NCI-H526 treated with DMSO at 0.1 percent for 48 hours (cell line): ENCODE measurements at regions not wholly inside any gene's neighbourhood (a gene's known extent, or its start where the extent isn't known, plus 50 kb on each side); places are given as distances from the start of the nearest gene placed in this dataset.

Experiments
- DNase-seq: peaks from one replicate; lab custom pipeline; 2025; lab: John Stamatoyannopoulos, UW

- DNase-seq = no peak
These were observed 194.7 kb downstream of the GALR1 start for GRCh38 chr18:77444385-77444784.

DNA sequence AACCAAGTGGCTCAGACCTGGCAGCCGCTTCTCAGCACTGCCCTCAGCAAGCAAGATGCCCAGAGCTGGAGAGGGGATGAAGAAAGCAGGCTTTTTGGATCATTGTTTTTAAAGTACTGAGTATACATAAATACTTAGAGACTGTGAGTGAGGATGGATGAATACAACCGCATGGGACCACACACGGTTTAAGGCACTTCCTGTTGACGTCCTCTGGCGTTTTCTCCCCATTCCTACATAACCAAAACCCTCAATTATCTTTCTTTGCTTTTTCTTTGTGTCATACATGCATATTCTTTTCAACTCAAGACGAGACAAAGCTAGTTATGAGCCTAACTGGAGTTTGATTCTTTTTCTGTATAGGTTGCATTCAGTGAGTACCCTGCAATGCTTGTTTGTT is 198.4 kb downstream of the GALR1 start:
- no peak for DNase-seq

DNA sequence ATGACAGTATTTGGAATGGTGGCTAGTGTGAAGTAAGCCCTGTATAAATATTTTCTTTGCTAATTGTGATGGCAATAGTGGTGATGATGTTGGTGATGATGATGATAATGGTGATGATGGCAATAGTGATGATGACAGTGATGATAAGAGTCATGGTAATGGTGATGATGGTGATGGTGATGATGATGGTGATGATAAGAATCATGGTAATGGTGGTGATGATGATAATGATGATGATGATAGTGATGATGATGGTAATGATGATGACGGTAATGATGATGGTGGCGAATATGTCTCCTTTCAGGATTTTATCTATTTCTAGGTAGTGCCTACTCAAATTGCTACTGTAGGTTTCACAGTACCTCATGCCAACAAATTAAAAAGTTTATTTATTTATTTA is 205.4 kb downstream of the GALR1 start:
- no peak for DNase-seq

- DNase-seq = no peak
These were observed 208.0 kb downstream of the GALR1 start for GRCh38 chr18:77457681-77458080.

- no peak for DNase-seq
These were observed 211.5 kb downstream of the GALR1 start for GRCh38 chr18:77461062-77461688.

DNA sequence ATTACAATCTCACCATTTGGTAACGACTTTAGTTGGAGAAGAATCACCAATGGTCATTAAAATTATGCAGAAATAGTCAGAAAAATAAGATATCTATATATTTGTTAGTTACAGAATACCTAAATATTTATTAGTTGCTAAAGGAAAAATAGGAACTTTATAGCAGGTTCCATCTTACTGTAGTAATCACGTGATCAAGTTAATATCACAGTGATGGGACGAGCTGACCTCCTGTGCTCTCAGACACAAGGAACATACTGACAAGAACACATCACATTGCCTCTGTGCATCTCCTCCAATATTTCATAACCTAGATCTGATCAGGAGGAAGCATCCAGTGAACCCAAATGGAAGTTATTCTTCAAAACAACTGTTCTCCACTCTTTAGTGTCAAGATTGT is 215.3 kb downstream of the GALR1 start:
- no peak for DNase-seq

DNA sequence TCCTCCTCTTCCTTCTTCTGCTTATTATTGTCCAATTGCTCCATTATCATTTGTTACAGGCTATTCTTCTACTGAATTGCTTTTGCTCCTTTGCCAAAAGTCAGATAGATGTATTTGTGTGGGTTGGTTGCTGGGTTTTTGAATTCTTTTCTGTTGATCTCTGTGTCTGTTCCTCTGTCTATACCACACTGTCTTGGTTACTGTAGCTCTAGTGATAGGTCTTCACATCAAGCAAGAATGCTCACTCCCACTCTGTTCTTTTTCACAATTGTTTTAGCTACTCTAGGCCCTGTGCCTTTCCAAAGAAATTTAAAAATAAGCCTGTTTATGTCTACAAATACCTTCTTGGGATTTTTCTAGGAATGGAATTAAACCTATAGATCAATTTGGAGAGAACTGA is 217.2 kb downstream of the GALR1 start:
- DNase-seq = no peak

DNA sequence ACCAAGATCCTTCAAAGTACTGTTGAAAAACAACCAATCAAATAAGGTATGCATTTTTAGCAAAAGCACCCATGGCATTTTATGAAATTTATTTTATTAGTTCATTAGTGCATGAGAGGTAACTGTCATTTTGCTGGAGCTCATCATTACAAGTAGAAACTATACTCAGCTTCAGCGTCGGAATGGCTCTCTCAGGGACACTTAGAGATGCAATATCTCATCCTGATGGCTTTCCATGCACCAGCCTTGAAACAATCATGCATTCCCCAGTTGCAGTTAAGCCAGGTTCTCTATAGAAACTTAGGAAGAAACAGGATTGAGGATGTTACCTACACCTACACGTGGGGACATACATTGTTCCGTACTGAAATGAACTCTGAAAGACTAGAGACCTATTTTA is 219.5 kb downstream of the GALR1 start:
- DNase-seq = no peak

DNA sequence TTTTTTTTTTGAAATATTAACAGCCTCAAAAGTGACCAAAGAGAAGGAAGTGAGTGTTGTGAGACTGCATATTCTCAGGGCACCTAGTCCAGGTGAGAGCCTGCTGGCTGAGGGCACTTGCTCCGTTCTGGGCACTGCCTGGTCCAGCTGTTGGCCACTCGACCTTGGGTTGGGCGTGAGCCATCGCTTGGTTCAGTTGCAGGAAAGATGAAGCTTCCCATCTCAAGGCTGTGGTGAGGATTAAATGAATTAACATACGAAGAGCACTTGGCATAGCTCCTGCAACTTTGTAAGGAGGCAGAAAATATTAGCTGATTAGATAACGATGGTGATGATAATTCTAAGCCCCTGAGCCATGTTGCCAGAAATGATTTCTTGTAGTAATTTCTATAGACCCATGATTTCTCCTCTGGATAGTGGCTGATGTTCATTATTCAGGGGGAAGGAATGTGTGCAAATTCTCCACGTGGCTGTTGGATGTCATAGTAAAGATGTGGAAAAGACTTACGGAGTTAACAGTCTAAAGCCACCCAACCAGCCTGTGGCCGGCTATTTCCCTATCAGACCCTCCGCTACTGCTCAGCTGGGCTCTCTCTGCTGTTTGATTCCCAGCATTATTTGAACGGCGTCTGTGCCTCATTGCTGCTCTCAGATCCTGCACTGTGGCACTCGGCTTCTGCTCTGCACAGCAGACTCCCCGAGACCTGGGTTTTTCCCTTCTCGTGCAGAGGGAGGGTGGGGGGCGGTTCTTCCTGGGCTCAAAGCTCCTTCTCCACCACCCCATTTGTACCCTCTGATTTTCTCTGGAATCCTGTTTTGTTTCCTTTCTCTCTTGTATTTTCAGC is 221.1 kb downstream of the GALR1 start:
- DNase-seq = no peak

- DNase-seq = no peak
These were observed 222.9 kb downstream of the GALR1 start for GRCh38 chr18:77472509-77472908.

DNA sequence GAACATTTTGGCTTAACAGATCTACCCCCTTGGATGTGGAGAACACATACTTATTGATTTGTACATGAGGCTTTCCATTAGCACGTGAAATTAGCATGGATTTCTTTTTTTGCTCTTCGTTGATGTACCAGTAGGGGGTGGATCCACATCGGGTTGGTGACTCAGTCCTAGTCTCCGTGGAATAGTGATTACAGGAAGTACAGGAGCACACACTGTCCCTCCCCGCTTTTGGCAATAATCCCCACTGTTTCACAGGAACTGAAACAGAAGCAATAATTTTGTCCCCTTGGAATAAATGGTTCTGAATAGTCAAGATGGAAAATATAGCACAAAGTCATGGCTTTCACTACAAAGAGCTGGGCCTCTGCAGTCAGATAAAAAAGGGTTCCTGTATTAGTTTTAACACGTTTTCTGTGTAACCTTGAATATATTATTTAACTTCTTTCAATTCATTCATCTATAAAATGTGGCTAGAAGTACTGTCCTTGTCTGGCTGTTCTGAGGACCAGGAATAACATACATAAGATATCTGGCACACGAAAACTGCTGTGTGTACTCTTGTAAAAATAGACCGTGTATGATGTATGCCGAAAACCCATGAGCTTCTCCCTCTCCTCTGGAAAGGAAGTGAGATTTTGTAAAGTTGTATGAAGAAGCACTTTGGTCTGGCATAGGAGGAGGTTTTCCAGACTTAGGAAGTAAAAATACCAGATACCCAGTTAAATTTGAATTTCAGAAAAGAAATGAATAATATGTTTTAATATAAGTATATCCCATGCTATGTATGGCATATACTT is 229.2 kb downstream of the GALR1 start:
- no peak for DNase-seq

- no peak for DNase-seq
These were observed 231.9 kb downstream of the GALR1 start for GRCh38 chr18:77481541-77481940.

DNA sequence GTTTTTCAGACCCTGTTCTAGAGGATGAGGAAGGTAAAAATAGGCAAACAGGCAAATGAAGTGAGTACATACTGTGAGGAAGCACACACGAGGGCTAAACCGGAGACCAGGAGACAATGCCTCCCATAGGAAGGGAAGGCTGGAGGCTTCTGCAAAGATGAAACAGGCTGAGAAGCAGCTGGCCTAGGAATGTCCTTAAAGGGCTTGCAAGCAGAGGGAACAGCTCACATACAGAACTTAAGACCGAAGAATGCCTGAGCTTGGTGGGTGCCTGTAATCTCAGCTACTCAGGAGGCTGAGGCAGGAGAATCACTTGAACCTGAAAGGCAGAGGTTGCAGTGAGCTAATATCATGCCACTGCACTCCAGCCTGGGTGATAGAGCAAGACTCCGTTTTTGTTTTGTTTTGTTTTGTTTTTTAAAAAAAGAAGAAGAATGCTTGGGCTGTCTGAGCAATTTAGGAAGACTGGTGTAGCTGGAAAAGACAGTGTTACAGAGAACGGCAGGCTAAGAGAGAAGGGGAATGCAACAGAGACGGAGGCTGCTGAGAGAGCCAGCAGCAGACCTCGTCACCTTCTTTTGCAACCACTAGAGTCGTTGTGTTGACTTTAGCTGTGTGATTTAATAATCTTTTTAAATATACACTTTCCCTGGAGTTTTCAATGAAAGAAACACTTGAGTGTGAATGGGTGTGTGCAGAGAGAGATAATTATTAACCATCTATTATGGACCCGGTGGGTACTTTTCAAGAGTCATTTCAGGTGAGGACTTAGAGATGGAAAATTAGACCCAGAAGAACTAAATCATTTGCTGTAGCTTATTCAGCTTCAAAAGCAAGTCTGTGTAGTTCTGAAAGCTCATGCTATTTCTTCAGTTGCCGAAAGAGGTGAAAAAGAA is 232.8 kb downstream of the GALR1 start:
- DNase-seq = no peak

DNA sequence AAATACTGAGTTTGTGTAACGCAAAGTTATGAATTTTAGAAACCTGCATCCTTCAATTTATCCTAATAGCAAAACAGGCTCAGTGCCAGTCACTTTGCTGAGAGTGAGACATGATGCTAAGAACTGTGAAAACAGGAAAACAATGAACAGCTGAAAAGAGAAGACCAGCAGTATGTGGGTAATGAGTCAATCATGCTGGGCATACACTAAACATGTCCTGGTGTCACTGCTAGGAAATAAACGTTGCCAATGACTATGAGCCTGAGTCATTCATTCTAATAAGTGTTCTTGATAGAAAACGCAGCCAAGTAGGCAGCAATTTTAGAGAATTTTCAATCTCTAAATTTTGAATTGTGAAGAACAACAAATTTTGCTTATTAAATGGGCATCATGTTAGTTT is 237.3 kb downstream of the GALR1 start:
- no peak for DNase-seq

- DNase-seq = no peak
These were observed 238.5 kb downstream of the GALR1 start for GRCh38 chr18:77487951-77488740.

DNA sequence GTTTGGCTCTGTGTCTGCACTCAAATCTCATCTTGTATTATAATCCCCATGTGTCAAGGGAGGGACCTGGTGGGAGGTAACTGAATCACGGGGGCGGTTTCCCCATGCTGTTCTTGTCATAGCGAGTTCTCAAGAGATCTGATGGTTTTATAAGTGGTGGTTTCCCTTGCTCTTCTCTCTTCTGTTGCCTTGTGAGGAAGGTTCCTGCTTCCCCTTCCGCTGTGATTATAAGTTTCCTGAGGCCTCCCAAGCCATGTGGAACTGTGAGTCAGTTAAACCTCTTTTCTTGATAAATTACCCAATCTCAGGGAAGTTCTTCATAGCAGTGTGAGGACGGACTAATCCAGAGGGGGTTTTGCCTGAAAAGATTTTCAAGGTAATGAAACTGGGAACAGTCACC is 245.4 kb downstream of the GALR1 start:
- DNase-seq = no peak

DNA sequence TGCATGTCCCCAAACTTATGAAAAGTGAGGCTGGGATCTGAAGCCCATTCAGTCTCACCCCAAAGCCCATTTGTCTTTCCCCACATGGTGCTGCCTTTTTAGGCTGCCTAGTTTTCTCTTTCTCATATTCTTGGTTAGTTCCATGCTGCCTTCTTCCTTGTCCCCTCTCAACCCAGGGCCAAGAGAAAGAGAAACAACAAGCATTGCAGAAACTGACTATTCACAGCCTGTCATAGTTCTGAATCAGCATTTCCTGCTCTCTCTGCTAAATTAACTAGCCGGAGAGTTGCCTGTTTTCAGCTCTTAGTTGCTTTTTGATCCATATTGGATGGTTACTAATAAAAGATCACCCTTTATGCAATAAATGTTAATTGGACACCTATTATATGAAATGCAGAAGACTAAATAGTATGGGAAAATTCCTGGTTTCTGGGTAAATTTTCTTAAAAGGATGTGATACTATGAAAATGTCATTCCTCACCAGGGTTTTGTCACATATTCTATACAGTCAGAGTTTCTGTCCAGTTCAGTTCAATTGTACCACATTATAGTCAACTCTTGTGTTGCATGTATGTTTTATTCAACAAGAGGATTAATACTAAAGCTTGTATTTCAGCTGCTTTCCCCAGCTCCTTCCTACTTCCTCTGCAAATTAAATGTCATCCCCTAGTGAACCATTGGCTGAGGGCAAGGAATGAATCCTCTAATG is 246.5 kb downstream of the GALR1 start:
- no peak for DNase-seq

GRCh38 chr18:77501266-77501665 is 251.6 kb downstream of the GALR1 start:
- no peak for DNase-seq

DNA sequence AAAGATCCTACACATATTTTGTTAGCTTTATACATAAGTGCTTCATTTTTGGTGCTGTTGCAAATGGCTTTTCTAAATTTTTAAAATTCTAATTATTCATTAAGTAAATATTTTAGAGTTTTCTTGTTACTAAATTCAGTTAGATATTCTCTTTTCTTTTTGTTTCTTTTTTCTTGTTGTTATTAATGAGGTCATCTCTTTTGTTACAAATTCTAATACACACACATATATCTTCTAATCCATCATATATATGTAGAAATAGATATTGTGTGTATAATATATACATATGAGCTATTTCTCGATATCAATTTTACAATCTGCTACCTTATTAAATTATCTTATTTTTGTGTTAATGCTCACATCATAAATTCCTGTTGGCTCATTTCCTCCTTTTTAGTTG is 255.9 kb downstream of the GALR1 start:
- no peak for DNase-seq

GRCh38 chr18:77512152-77512551 is 262.5 kb downstream of the GALR1 start:
- no peak for DNase-seq
